Thymus (tissue), 11 donors: ENCODE measurements at regions not wholly inside any gene's neighbourhood (a gene's known extent, or its start where the extent isn't known, plus 50 kb on each side); places are given as distances from the start of the nearest gene placed in this dataset.
"Not testable (repeated sequence)": the region's sequence is repeated elsewhere in the genome, so short reads cannot be mapped to it uniquely, and the experiment has no call there.

Experiments
- DNase-seq, 9 donors: peaks; one replicate each; pipeline ENCODE4 v3.0.0-alpha.2; 2013; ENCODE audit warnings: low spot score in 9 of 9, low read depth in 6 of 9, missing footprints in 1 of 9
- H3K27ac ChIP-seq, 2 donors: one replicate each; pipeline ENCODE4 v1.5.1; 2013; ENCODE audit warnings: control low read depth in 1 of 2, low read depth in 1 of 2, low read length in 1 of 2, mild to moderate bottlenecking in 1 of 2, moderate library complexity in 1 of 2
- H3K27me3 ChIP-seq, 2 donors: one replicate each; pipeline ENCODE4 v1.5.1; 2013; ENCODE audit warnings: low read length in 1 of 2; ENCODE audit not compliant: control insufficient read depth in 2 of 2, insufficient read depth in 1 of 2
- H3K36me3 ChIP-seq, 2 donors: one replicate each; pipeline ENCODE4 v1.5.1; 2013; ENCODE audit warnings: low read length in 1 of 2, mild to moderate bottlenecking in 1 of 2, moderate library complexity in 1 of 2; ENCODE audit not compliant: control insufficient read depth in 2 of 2, insufficient read depth in 2 of 2
- H3K4me1 ChIP-seq, 2 donors: one replicate each; pipeline ENCODE4 v1.5.1; 2013; ENCODE audit warnings: low read length in 2 of 2; ENCODE audit not compliant: control insufficient read depth in 2 of 2, insufficient read depth in 2 of 2
- H3K4me3 ChIP-seq, 2 donors: one replicate each; pipeline ENCODE4 v1.5.1; 2013; ENCODE audit warnings: low read length in 2 of 2, control low read depth in 1 of 2, mild to moderate bottlenecking in 1 of 2
- H3K9me3 ChIP-seq, 2 donors: one replicate each; pipeline ENCODE4 v1.5.1; 2013; ENCODE audit warnings: low read length in 1 of 2, mild to moderate bottlenecking in 1 of 2; ENCODE audit not compliant: control insufficient read depth in 2 of 2, insufficient read depth in 1 of 2
- WGBS: extraction: QIAGEN DNeasy Blood & Tissue Kit; methylation state at CpG from one replicate; pipeline ENCODE4 v1.1.7; 2013; 5-methylcytosine and 5-hydroxymethylcytosine counted together
- donor health status: healthy.

DNA sequence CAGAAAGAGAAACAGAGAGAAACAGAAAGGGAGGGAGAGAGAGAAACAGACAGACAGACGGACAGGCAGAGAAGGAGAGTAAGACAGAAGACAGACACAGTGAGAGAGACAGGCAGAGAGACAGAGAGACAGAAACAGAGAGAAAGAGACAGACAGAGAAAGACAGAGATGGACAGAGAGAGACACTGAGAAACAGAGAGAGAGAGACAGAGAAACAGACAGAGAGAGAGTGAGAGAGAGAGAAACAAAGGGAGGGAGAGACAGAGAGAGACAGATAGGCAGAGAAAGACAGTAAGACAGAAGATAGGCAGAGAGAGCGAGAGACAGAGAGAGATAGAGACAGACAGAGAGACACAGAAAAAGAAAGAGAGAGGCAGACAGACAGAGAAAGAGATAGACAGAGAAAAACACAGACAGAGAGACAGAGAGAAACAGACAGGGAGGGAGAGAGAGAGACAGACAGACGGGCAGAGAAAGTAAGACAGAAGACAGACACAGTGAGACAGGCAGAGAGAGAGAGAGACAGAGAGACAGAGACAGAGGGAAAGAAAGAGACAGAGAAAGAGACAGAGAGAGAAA, 753.4 kb upstream of the DEFB115 start:
- Histone ChIP-seq H3K9me3 (peaks cover 4 to 31% of the 10 kb centered on the region in 2 donors), H3K27ac (no peak overlapping the region), H3K4me3 (no peak overlapping the region), H3K4me1 (no peaks in the 10 kb centered on the region), H3K36me3 (no peaks in the 10 kb centered on the region), H3K27me3 (no peaks in the 10 kb centered on the region)
- 79% methylated on average over 3 of the region's 3 CpGs for WGBS
- no peak for DNase-seq

DNA sequence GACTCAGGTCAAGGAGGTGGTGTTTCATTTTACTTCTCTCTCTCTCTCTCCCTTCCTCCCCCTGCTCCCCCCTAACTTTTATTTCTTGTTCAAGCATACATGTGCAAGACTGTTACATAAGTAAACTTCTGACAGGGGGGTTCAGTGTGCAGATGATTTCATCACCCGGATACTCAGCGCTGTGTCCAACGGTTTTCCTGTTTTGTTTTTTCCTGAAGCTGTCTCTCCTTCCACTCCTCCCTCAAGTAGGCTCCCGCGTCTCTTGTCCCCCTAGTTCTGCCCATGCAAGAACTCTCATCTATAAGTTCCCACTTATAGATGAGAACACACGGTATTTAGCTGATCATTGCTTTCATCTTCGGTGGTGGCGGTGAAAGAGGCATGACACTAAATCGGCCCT, 751.9 kb upstream of the DEFB115 start:
- Histone ChIP-seq H3K27ac (no peak overlapping the region), H3K9me3 (peaks cover 4 to 26% of the 10 kb centered on the region in 2 donors), H3K4me1 (no peaks in the 10 kb centered on the region), H3K36me3 (no peaks in the 10 kb centered on the region), H3K27me3 (no peaks in the 10 kb centered on the region), H3K4me3 (no peak overlapping the region)
- DNase-seq: no peak
- 92% methylated on average over 9 of the region's 9 CpGs for WGBS

DNA sequence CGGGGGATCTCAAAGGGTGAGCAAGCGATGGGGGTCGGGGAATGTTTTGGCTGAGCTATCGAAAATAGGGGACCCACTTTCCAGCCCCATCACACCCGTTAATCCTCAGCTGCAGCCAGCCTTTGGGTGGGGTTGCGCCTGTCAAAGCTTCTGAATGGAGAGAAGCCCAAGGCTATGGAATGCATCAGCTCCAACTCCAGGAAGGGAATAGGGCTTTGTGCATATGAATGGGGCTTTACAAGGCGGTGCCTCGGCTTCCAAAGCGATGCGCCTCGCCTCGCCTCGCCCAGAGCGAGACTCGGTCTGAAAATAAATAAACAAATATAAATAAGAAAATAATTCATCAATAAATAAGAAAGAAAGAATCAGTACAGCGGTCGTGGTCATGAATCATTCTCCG, 751.4 kb upstream of the DEFB115 start:
- Histone ChIP-seq H3K4me3 (no peak overlapping the region), H3K9me3 (peaks cover 4 to 24% of the 10 kb centered on the region in 2 donors), H3K4me1 (no peaks in the 10 kb centered on the region), H3K36me3 (no peaks in the 10 kb centered on the region), H3K27ac (no peak overlapping the region), H3K27me3 (no peaks in the 10 kb centered on the region)
- DNase-seq: no peak
- 73% methylated on average over 18 of the region's 18 CpGs for WGBS

DNA sequence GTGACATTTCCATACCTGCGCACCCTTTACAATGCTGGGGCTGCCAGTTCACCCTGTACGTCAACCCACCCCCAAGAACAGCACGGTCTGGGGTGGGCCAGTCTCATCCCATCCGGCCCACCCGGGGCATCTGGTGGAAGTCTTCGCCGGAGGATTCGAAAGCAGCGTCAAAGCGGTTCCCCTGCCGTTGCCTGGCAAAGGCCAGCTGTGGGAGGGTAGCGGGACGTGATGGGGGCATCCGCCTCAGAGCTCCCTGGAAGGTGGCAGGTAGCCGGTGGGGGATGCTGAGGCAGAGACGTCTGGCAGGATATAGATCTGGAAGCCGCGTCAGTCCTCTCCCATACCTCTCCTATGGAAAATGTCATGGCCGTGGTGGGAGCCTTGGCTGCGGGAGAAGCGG, 749.1 kb upstream of the DEFB115 start:
- not testable (repeated sequence) for H3K4me3 ChIP-seq, H3K36me3 ChIP-seq, H3K4me1 ChIP-seq, H3K27me3 ChIP-seq, DNase-seq, H3K27ac ChIP-seq
- peaks cover 8 to 43% of the 10 kb centered on the region in 2 donors for H3K9me3 ChIP-seq
- WGBS: 98% methylated on average over 21 of the region's 21 CpGs

DNA sequence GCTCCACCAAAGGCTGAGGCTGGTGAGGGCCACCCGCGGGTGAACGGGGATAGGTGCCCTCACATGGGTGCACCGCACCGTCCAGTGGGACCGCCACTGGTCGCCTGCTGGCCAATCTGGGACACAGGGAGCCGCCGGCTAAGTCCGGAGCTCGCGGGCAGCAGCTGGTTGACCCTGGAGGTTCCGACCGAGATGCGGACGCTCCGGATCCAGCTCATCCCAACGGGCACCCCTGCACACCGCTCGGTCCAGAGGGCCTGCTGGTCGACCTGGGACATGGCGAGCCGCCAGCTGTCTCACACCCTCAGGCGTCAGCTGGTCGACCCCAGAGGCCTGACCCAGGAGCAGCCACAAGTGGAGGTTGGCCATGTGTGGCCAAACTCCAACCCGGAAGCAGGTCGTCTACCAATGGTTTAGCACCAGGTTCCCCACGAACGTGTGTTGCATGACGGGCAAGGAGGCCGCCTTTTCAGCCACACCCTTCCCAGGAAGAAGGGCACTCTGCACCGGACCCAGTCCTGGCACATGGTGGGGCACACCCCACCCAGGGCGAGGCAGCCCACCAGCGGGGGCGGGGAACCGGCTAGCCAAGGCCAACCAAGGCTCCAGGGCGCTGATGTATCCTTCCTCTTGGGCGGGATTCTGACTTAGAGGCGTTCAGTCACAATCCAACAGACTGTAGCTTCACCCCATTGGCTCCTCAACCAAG, 746.0 kb upstream of the DEFB115 start:
- Histone ChIP-seq H3K36me3 (no peaks in the 10 kb centered on the region), H3K27ac (no peak overlapping the region), H3K9me3 (peaks cover 8 to 51% of the 10 kb centered on the region in 2 donors), H3K4me3 (no peak overlapping the region), H3K4me1 (no peaks in the 10 kb centered on the region), H3K27me3 (no peaks in the 10 kb centered on the region)
- DNase-seq: no peak
- 88% methylated on average over 39 of the region's 39 CpGs for WGBS

DNA sequence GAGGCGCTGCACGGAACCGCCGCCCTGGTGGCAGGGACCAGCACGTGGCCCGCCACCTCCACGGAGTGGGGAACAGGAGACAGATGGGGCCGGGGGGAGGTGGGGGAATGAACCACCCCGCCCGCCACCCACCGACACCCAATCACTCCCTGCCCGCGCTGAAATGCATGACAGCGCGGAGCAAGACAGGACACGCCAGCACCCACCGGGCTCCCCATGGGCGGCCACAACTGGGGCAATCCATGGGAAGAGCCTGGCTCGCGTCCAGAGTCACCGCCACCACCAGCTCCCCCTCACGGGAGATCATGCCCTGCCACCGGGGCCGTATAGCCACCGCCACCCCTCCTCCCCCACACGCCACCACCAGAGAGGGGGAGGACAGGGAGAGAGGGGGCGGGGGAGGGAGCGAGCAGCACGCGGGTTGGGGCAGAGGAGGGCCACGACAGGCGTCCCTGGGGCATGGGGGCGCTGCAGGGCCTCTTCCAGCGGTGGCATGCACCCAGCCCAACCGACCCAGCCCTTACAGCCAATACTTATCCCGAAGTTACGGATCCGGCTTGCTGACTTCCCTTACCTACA, 744.3 kb upstream of the DEFB115 start:
- DNase-seq: no peak
- Histone ChIP-seq H3K9me3 (peaks cover 6 to 40% of the 10 kb centered on the region in 2 donors), H3K27ac (no peak overlapping the region), H3K4me1 (no peaks in the 10 kb centered on the region), H3K27me3 (no peaks in the 10 kb centered on the region), H3K4me3 (no peak overlapping the region), H3K36me3 (no peaks in the 10 kb centered on the region)
- 94% methylated on average over 38 of the region's 38 CpGs for WGBS

DNA sequence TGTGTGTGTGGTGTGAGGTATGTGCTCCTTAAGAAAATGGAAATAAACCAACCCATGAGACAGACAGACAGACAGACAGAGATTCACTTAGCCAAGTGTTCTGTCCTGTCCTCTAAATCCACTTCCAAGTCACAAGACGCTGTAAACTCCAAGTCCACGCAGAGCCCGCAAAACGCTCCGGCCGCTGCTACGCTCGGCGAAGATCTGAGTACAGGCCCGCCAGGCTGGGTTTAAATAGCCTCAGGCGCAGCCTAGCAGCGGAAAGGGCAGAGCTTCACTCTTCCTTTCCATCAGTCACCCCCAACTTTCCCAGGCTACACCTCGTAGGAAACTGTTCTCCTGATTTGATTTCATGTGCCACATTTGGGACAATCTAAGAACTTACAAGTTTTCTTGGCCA, 741.5 kb upstream of the DEFB115 start:
- not testable (repeated sequence) for H3K27me3 ChIP-seq, H3K4me3 ChIP-seq, H3K27ac ChIP-seq, DNase-seq, H3K36me3 ChIP-seq, H3K4me1 ChIP-seq
- 94% methylated on average over 13 of the region's 13 CpGs for WGBS
- H3K9me3 ChIP-seq: peaks cover 6 to 48% of the 10 kb centered on the region in 2 donors

DNA sequence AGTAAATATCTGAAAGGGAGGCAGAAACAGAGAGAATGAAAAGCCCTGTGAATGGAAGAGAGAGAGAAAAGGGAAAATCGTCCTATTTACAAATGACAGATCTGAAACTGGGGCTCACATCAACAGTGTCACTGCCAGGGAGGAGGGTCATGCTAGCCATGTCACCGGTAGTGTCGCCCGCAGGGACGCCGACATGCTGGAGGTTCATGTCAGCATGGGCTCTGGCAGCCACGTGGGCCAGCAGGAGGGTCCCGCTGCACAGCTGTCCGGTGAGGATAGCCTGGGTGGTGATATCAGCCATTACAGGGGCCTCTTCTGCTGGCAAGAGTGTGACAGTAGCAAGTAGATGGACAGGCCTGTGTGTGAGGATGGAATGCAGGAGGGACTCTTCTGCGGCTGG, 738.6 kb upstream of the DEFB115 start:
- not testable (repeated sequence) for H3K4me1 ChIP-seq, H3K36me3 ChIP-seq, DNase-seq, H3K4me3 ChIP-seq, H3K27me3 ChIP-seq, H3K27ac ChIP-seq
- peaks cover 2 to 23% of the 10 kb centered on the region in 2 donors for H3K9me3 ChIP-seq
- WGBS: 95% methylated on average over 10 of the region's 10 CpGs

DNA sequence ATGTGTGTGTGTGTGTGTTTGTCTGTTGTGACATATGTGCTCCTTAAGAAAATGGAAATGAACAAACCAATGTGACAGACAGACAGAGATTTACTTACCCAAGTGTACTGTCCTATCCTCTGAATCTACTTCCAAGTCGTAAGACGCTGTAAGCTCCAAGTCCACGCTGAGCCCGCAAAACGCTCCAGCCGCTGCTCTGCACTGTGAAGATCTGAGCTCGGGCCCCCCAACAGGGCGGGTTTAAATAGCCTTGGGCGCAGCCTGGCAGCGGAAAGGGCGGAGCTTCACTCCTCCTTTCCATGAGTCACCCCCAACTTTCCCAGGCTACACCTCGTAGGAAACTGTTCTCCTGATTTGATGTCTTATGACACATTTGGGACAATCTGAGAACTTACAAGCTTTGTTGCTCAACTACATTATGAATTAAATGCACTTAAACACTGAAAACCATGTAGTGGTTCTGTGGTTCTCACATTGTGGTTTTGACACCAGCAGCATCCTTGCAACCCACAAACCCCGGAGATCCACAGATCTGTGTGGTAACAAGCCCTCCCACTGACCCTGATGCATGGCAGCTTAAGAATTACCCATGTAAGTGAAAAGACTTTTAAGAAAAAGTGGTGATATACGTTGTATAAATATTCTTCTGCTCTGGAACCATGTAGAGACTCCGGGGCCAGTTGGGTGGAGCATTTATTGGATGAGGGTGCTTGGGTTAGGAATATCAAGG, 735.6 kb upstream of the DEFB115 start:
- H3K27me3 ChIP-seq, H3K4me1 ChIP-seq, H3K36me3 ChIP-seq, DNase-seq, H3K4me3 ChIP-seq, H3K27ac ChIP-seq: not testable (repeated sequence)
- WGBS: 92% methylated on average over 15 of the region's 15 CpGs
- H3K9me3 ChIP-seq: peaks cover 0 to 16% of the 10 kb centered on the region in 2 donors
